ENCODE measurements at regions not wholly inside any gene's neighbourhood (a gene's known extent, or its start where the extent isn't known, plus 50 kb on each side); places are given as distances from the start of the nearest gene placed in this dataset.
A peak's percentile ranks its signal among the peaks of the same experiment; 100 is the strongest.
"Not testable (repeated sequence)": the region's sequence is repeated elsewhere in the genome, so short reads cannot be mapped to it uniquely, and the experiment has no call there.

DNA sequence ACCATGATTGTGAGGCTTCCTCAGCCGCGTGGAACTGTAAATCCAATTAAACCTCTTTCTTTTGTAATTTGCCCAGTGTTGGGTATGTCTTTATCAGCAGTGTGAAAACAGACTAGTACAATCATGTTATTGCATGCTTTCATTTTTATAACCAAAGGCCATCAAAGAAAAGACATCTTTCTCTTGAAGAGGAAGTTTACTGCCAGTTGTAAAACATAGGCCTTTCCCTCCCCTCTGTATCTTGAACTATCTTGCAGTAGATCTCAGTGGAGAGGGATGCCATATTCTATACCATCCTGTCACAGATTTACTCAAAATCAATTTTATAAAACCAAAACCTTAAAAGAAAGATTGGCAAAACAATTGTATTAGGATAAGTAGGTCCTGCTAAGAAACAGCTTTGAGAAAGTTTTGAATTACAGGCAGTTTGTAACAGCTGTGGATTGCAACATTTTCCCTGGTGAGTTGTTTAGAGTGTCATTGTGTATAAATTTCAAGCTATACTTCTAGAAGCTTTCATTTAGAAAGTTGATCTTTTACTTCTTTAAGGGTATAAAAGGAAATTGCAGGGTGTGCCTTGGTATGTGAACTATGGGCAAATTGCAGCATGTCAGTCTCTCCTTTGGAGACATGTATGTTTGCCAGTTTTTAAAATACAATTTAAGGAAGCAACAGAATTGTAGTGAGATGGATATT lies 128.0 kb downstream of the ATP23 start:
- no peak for DNase-seq

DNA sequence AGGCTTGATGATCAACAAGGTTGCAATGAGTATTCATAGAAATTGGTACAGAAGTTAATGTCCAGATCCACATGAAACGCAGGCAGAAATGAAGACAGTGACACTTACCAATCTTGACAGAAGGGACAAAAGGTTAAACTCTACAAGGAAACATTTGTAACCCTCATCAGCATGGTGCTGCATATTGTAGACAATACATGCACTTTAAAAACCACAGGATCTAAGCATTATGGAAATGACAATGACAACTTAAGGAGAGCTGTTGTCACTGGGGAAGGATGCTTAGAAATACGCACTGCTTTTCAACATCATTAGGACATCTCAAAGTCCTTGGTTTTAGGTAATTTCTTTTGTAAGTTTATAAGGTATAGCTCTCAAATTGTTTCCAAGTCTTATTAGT lies 130.6 kb downstream of the ATP23 start:
- no peak for DNase-seq

GRCh38 chr12:58074259-58074658 lies 132.9 kb downstream of the ATP23 start:
- no peak for DNase-seq

- no peak for DNase-seq
Observed at GRCh38 chr12:58079806-58080205, 138.4 kb downstream of the ATP23 start.

DNA sequence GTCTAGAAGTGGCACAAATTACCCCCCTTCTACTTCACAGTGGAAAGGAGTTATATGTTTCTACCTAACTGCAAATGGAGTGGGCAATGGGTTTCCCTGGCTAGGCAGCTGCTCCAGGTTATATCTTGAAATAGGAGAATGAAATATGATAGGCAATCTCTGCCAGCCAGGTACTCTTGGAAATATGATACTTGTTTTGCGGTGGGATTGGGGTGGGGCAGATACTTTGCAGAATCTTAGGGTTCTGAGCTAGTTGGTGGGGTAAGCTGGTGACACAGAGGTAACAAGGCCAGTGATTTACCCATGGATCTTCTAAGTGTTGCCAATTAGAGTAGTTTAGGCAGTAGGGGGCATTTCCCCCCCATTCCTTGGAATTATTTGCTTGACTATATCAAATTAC lies 140.1 kb downstream of the ATP23 start:
- peak; percentile 1 for DNase-seq

GRCh38 chr12:58082996-58083395 lies 141.6 kb downstream of the ATP23 start:
- no peak for DNase-seq

DNA sequence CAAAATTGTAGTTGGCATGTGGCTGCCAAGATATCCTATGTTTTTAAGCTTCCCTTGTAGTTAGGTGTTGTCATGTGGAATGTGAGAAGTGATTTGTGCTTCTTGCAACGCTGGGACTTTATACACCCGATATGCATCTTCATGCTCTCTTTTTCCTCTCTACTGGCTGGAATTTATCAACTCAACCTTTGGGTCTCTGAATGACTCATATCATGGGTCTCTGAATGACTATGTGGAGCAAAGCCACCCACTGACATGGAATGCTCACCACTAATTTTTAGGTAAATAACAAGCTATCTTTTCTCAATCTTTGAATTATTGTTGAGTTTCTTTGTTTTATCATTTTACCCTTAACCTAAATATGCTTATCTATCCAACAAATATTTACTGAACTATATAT lies 144.6 kb downstream of the ATP23 start:
- DNase-seq = no peak

DNA sequence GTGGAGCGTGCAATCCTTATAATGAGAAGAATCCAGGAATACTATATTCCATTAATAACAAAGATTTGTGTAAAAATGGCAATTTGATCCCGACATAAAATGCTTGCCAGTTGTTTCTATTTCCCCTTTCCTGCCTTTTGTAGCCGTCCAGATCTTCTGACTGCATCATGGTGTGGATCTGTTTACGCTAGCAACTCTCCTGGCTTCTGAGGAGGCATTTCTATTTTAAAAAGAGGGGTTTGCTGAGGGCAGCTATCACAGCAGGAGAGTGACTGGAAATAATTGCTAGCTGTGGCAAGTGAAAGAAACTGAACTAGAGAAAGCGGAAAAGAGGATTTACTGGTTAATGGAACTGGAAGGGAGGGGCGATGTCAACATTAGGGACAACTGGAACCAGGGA lies 145.6 kb downstream of the ATP23 start:
- DNase-seq = no peak

GRCh38 chr12:58087423-58088127 lies 146.2 kb downstream of the ATP23 start:
- DNase-seq = no peak

DNA sequence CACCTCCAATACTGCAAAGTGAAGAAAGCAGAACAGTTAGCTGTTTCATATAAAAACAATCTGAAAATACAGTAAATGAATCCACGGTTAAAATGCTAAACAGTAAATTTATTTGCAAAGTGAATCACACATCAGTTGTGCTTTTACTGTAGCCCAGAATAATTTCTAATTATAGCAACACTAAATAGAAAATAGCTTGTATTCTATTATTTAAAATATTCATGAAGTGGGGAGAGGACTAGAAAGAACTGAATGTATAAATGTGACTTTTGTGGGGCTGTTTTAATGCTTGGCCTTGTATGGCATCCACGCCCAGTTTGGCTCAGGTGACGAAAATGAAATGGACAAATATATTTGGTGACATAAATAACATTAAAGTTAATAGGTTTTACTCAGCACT lies 148.2 kb downstream of the ATP23 start:
- DNase-seq = no peak

- no peak for DNase-seq
Observed at GRCh38 chr12:58090685-58091084, 149.3 kb downstream of the ATP23 start.

DNA sequence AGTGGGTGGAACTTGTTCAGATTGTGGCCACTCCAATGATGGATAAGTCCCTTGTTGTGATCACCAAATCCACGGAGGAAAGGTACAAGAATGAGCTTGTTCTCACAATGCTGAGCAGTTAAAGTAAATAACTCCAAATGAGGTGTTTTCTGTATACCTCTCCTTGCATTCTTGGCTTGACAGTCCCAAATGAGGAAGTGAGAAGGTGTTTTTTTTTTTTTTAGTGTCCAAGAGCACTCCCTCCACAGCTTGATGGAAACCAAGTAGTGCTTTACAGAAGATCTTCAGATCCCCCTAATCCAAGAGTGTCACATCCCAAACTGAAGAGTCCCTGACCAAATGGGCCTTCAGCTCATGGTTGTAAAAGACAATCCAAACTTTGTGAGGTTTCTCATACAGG lies 153.6 kb downstream of the ATP23 start:
- no peak for DNase-seq

GRCh38 chr12:58097741-58098140 lies 156.4 kb downstream of the ATP23 start:
- DNase-seq = no peak

DNA sequence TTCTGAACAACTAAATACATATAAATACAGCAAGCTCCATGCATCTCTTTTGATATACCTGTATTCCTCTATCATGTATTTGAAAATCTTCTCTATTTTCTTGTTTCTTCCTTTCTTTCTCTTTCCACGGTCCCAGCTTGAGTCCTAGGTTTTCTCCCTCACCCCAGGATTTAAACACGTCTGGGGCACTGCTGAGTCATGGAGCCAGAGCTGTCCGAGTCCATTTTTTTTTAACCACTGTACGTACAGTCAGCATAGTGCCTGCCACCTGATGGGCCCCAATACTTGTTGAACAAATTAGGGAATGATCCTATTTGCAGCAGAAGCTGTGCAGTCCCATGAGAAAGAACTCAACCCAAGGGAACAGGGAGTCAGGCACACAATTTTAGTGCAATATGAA lies 158.1 kb downstream of the ATP23 start:
- DNase-seq = no peak

GRCh38 chr12:58104351-58104755 lies 163.0 kb downstream of the ATP23 start:
- DNase-seq = no peak

DNA sequence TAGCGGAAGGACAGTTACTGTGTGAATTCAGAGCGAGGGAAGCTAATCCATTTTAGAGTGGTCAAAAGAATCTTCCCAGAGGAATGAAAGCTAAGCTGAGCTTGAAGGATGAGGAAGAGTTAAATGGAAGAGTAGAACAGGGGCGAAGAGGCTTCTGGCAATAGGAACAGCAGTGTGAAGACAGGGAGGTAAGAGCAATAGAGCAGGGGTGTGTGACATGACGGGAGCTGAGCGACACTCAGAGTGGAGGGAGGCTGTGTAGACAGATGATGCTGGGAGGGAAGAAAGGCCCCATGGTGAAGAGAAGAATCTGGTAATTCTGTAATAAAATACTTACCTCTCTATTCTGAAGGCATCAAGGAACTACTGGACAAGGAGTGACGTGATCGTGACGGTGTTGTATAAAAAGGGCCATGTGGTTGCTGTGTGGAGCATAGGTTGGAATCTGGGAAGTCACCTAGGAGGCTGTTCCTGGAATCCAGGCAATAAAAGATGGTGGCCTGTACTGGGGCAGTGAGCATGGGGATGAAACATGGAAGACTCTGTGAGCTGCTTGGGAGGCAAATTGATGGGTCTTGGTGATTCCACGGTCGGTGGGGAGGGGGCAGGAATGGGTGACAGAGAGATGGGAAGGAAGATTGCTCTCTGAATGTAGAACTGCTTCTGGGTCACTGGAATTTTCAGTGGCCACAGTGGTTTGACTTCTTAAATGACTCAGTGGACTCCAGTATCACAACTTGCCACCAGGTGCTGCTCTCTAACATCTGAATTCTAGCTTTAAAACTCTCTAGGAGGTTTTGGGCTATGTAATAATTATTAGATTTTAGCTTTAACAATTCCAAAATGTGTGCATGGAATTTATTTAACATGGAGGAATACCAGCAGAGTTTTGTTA lies 164.1 kb downstream of the ATP23 start:
- no peak for DNase-seq

DNA sequence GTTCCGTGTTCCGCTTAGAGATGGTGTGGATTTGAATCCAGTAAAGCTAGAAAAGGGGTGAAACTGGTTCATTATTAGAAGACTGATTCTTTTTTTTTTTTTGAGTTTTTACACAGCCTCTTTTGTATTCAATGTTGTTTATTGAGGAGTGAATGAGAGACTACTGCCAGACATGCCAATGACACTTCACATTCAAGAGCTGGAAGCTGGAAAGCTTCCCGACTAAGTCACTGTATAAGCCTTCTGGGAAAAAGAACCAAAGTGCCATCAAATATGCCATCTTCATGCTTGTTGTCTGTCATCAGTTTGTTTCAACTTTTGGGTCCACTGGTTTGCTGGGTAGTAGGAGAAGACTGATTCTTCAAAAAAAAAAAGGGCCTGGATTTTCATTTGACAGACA lies 164.8 kb downstream of the ATP23 start:
- no peak for DNase-seq

GRCh38 chr12:58117201-58117600 lies 175.8 kb downstream of the ATP23 start:
- DNase-seq = no peak

GRCh38 chr12:58117667-58118066 lies 176.3 kb downstream of the ATP23 start:
- DNase-seq = no peak

DNA sequence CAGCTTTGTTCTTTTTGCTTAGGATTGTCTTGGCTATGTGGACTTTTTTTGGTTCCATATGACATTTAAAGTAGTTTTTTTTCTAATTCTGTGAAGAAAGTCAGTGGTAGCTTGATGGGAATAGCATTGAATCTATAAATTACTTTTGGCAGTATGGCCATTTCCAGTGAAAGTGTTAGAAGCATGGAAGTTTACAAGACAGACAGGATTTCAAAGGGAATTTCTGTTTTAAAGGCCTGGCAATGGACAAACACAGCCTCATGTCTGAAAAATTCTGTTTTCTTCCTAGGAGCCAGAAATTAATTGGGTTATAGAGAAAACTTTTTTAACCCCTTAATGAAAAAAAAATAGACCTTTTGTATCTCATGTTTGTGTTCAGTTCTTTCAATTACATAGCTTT lies 184.4 kb downstream of the ATP23 start:
- not testable (repeated sequence) for DNase-seq

GRCh38 chr12:58131986-58132755 lies 190.8 kb downstream of the ATP23 start:
- DNase-seq = no peak

DNA sequence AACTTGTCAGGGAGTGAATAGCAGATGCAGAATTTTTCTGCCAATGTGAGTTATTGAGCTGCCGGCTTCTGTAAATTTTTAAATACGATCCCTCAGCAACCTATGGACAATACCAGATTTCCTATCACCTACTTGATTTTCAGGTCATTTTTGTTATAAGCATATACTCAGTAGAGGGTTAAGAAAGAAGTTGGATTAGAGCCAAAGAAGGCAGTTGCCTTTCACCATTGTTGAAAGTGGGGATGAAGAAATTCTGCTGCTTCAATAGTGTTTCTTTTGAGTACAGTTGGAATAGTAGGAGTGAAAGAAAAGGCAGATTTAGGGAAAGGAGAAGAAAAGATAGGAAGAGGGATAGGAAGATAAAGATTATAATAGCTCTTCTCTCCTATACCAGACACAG lies 197.1 kb downstream of the ATP23 start:
- no peak for DNase-seq

DNA sequence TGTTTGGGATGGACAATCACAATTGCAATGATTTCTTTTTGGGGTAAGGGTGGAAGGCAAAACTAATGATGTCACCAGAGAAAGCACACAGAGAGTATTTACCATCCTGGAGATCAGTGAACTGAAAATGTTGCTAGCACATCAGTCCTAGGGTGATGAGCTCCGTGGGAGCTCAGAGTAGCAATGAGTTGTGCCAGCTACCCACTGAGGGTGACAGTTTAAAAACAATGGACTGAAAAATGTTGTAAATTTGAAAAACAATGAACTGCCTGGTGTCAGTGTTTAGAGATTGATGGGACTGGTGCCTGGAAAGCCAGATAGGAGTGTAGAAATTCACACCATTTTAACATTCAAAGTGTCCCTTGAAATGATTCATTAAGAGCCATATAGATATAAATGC lies 198.5 kb downstream of the ATP23 start:
- no peak for DNase-seq

All from NCI-H1417 treated with DMSO at 0.1 percent for 48 hours (cell line).